ENCODE measurements at regions not wholly inside any gene's neighbourhood (a gene's known extent, or its start where the extent isn't known, plus 50 kb on each side); places are given as distances from the start of the nearest gene placed in this dataset.

- TF ChIP-seq CTCF (IDR thresholded peaks at IDR 0.05) = peak; percentile 23 to 87 (median 78)
- TF ChIP-seq POLR2A (IDR thresholded peaks at IDR 0.05) = no peak
These were observed 153.5 kb downstream of the PRELID2 start for GRCh38 chr5:145681686-145682085.

All from esophagus squamous epithelium (tissue), 4 donors.